ENCODE measurements at regions not wholly inside any gene's neighbourhood (a gene's known extent, or its start where the extent isn't known, plus 50 kb on each side); places are given as distances from the start of the nearest gene placed in this dataset.
A peak's percentile ranks its signal among the peaks of the same experiment; 100 is the strongest.
"Not testable (repeated sequence)": the region's sequence is repeated elsewhere in the genome, so short reads cannot be mapped to it uniquely, and the experiment has no call there.

DNA sequence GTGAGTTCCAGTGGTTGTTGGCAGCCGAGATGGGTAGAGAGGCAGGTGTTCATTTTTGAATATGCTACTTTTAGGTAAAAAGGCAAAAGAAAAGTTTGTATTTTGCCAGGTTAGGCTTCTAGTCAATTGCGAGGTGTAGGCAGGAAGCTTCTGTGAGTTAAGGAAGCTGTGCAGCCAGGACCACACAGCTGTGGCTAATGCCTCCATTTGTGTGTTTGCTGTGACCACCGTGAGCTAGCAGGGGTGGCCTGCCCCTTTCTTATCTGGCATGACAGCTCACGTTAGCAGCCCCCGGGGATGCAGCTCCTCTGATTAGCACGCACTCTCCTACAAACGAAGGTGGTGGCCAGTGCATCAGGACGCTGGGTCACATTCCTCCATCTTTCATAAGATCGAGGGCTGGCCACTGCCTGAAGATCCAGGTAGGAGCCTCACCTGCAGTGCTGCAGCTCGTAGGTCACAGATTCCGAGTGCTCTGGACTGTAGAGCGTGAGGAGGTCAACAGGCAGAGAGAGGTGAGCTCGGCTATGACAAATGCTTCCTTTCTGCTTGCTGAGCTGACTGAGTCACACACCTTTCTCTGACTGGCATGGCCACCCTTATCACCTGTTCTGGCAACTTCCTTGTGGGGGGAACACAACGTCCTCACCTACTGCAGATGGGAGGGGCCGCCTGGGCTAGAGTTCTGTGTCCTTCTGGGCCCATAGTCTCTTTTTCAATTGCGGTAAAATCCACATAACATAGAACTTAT lies 244.4 kb downstream of the HS3ST3B1 start:
- no peaks in the 10 kb centered on the region for H3K27me3 ChIP-seq (replicated peaks)
- DNase-seq = no peak
- no peak overlapping the region for H3K4me3 ChIP-seq (ENCODE audit: low read depth, low read length)
- no peak overlapping the region for H3K27ac ChIP-seq
- in situ Hi-C loops (cut with HindIII; ENCODE audit: low pct_ligation_motif_present, low sequenced_read_pairs) = no loop called here
- TF ChIP-seq, protein P1, sequence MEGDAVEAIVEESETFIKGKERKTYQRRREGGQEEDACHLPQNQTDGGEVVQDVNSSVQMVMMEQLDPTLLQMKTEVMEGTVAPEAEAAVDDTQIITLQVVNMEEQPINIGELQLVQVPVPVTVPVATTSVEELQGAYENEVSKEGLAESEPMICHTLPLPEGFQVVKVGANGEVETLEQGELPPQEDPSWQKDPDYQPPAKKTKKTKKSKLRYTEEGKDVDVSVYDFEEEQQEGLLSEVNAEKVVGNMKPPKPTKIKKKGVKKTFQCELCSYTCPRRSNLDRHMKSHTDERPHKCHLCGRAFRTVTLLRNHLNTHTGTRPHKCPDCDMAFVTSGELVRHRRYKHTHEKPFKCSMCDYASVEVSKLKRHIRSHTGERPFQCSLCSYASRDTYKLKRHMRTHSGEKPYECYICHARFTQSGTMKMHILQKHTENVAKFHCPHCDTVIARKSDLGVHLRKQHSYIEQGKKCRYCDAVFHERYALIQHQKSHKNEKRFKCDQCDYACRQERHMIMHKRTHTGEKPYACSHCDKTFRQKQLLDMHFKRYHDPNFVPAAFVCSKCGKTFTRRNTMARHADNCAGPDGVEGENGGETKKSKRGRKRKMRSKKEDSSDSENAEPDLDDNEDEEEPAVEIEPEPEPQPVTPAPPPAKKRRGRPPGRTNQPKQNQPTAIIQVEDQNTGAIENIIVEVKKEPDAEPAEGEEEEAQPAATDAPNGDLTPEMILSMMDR (IDR thresholded peaks at IDR 0.05; ENCODE audit: low read depth, low read length, missing control alignments) = no peak
- no peaks in the 10 kb centered on the region for H3K36me3 ChIP-seq (replicated peaks)

DNA sequence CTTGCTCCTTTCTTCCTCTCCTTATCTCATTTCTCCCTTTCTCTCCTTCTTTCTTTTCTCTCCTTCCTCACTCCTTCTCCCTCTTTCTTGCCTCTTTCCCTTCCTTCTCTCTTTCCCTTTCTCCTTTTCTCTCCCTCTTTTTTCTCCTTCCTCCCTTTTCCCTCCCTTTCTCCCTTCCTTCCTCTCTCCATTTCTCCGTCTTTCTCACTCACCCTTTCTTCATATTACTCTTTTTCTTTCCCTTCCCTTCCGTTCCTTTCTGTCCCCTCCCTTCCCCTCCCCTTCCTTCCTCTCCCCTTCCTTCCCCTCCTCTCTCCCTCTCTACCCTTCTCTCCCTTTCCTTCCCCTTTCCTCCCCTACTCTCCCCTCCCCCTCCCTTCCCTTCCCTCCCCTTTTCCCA lies 240.8 kb downstream of the HS3ST3B1 start:
- no peak for DNase-seq
- in situ Hi-C loops (cut with HindIII; ENCODE audit: low pct_ligation_motif_present, low sequenced_read_pairs) = no loop called here
- no peaks in the 10 kb centered on the region for H3K36me3 ChIP-seq (replicated peaks)
- TF ChIP-seq, protein P1 (IDR thresholded peaks at IDR 0.05; ENCODE audit: low read depth, low read length, missing control alignments) = no peak
- no peak overlapping the region for H3K27ac ChIP-seq
- H3K4me3 ChIP-seq (ENCODE audit: low read depth, low read length) = no peak overlapping the region
- no peaks in the 10 kb centered on the region for H3K27me3 ChIP-seq (replicated peaks)

DNA sequence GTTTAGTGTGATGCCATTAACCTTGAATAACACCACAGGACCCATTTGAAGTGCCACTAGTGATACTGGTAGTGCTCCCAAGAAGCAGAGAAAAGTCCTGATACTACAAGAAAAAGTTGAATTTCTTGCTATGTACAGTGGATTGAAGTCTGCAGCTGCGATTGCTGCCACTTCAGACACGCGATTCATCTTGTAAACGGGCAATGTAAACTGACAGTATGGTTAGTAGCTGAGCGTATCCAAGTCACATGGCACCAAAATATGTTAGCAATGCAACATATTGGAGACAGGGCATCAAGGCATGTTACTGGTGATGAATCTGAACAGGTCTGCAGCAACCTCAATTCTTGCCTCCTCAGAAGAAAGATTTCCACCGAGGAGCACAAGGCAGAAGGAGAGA lies 238.9 kb downstream of the HS3ST3B1 start:
- TF ChIP-seq, protein P1 (IDR thresholded peaks at IDR 0.05; ENCODE audit: low read depth, low read length, missing control alignments) = no peak
- Histone ChIP-seq H3K27me3 (replicated peaks) (no peaks in the 10 kb centered on the region), H3K36me3 (replicated peaks) (no peaks in the 10 kb centered on the region), H3K27ac (no peak overlapping the region), H3K4me3 (ENCODE audit: low read depth, low read length) (no peak overlapping the region)
- in situ Hi-C loops (cut with HindIII; ENCODE audit: low pct_ligation_motif_present, low sequenced_read_pairs) = no loop called here
- DNase-seq = no peak

DNA sequence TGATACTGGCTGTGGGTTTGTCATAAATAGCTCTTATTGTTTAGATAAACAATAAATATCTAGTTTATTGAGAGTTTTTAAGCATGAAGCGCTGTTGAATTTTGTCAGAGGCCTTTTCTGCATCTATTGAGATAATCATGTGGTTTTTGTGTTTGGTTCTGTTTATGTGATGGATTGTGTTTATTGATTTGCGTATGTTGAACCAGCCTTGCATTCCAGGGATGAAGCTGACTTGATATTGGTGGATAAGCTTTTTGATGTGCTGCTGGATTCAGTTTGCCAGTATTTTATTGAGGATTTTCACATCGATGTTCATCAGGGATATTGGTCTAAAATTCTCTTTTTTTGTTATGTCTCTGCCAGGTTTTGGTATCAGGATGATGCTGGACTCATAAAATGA lies 231.4 kb downstream of the HS3ST3B1 start:
- H3K27ac ChIP-seq; DNase-seq; H3K4me3 ChIP-seq (ENCODE audit: low read depth, low read length); H3K27me3 ChIP-seq (replicated peaks); H3K36me3 ChIP-seq (replicated peaks); in situ Hi-C loops (cut with HindIII; ENCODE audit: low pct_ligation_motif_present, low sequenced_read_pairs): not testable (repeated sequence)

DNA sequence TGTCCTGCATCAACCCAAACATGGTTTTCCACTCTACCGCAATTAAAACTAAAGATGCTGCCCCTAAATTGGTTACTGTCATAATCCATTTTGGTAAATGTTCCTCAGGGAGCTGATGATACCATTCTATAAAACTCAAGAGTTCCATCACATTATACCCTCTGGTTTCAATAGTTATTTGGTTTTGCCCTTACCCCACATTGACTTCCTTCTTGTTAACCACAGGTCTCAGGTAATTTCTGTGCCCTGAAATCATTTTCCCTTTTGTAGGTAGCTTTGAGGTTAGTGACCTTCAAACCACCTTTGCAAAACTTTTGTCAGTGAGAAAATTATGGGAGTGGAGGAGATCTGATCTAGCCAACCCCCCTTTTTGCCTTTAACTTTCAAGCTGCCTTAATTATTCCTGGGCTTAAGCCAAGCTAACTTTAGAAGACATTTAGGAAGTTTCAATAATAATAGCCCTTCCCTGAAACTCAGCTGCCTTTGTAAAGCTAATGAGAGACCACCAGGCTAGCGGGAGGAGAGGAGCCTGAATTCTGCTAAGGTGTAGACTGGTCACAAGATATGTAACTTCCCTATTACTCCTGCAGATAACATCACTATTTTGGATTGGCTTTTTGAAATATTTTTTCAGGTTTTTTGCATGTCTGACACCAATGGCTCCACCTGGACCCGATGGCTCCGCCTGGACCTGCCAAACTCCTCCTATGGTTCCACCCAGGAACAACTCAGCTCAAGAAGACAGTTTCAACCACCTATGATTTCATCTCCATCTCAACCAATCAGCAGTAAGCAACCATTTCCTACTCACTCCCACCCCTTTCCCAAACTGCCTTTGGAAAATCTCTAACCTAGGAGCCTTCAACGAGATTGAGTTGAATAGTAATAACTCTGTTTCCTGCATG lies 224.9 kb downstream of the HS3ST3B1 start:
- no peaks in the 10 kb centered on the region for H3K27me3 ChIP-seq (replicated peaks)
- no peaks in the 10 kb centered on the region for H3K36me3 ChIP-seq (replicated peaks)
- TF ChIP-seq, protein P1 (IDR thresholded peaks at IDR 0.05; ENCODE audit: low read depth, low read length, missing control alignments) = no peak
- H3K27ac ChIP-seq = no peak overlapping the region
- no peak for DNase-seq
- in situ Hi-C loops (cut with HindIII; ENCODE audit: low pct_ligation_motif_present, low sequenced_read_pairs) = no loop called here
- H3K4me3 ChIP-seq (ENCODE audit: low read depth, low read length) = no peak overlapping the region

DNA sequence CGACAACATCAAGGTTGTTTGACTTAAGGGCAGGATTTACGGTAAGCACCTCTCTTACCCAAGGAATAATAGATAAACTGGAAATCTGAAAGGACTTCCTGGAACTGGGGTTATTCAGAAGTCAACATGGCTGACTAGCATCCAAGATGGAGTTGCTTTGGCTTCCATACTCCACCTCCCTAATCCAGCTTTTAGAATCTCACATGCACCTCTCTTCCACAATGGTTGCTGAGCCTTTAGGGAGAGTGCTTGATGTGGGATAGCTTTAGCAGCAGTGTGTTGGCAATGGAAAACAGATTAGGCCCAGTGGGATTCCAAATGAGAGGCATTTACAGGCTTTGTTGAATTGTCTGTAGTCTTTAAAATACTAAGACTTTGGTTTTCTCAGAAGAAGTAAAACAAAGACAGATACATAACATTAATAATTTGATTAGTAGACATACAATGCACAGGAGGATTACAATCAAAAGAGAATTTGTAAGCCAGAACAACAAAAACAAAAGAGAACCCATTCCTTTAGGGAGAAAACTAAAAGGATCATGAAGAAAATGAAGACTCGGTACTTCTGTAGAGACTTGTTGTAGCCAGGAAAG lies 222.0 kb downstream of the HS3ST3B1 start:
- Histone ChIP-seq H3K36me3 (replicated peaks) (no peaks in the 10 kb centered on the region), H3K4me3 (ENCODE audit: low read depth, low read length) (no peak overlapping the region), H3K27me3 (replicated peaks) (no peaks in the 10 kb centered on the region), H3K27ac (no peak overlapping the region)
- no peak for DNase-seq
- in situ Hi-C loops (cut with HindIII; ENCODE audit: low pct_ligation_motif_present, low sequenced_read_pairs) = no loop called here
- TF ChIP-seq, protein P1 (IDR thresholded peaks at IDR 0.05; ENCODE audit: low read depth, low read length, missing control alignments) = no peak

DNA sequence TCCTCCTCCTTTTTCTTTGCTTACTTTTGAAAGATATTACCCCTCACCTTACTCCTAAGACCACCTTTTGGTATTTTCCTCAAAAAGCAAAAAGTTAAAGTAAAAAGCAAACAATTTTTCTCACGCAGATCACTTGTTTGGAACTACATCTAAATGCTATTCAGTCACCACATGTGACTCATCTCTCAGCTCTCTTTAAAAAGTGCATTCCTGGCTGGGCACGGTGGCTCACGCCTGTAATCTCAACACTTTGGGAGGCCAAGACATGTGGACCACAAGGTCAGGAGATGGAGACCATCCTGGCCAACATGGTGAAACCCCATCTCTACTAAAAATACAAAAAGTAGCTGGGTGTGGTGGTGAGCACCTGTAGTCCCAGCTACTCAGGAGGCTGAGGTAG lies 218.0 kb downstream of the HS3ST3B1 start:
- in situ Hi-C loops (cut with HindIII; ENCODE audit: low pct_ligation_motif_present, low sequenced_read_pairs); H3K4me3 ChIP-seq (ENCODE audit: low read depth, low read length); H3K36me3 ChIP-seq (replicated peaks); H3K27ac ChIP-seq; H3K27me3 ChIP-seq (replicated peaks): not testable (repeated sequence)
- peak; percentile 8 for DNase-seq
